ENCODE measurements at regions not wholly inside any gene's neighbourhood (a gene's known extent, or its start where the extent isn't known, plus 50 kb on each side); places are given as distances from the start of the nearest gene placed in this dataset.

DNA sequence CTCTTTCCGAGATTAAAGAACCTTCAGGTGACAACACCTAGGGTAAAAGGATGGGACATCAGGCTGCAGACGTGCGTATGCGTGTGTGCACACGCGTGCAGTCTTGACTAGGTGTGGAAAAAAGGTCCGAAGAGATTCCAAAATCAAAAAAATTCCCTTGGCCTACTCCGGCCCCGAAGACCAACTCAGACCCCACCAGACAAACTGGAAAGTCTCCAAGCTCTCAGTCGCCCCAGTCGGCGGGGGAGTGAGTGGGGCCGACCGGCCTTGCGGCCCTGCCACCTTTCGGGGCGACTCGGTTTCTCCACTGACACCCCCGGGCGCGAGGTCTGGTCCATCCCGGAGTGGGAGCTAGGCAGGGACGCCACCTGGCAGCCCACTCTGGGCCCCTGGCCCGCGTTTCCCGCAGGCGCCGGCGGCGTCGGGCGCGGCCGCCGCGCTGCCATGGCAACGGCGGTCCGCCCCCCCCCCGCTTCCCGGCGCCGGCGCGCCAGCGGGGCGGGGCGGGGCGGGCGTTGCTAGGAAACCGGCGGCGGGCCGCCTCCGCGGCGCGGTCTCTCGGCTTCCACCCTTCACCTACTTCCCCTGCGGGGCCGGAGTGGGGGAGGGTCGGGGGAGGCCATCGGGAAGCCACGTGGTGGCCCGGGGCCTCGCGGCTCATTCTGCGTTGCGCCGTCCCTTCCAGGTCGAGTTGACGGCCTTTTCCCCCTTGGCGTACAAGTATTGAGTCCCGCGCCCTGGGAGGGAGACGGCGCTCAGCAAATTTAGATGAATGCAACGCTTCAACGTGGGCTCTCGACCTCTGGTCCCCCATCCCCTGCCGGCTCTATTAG, 253.1 kb downstream of the EFCAB11 start:
- TF ChIP-seq, protein P1, sequence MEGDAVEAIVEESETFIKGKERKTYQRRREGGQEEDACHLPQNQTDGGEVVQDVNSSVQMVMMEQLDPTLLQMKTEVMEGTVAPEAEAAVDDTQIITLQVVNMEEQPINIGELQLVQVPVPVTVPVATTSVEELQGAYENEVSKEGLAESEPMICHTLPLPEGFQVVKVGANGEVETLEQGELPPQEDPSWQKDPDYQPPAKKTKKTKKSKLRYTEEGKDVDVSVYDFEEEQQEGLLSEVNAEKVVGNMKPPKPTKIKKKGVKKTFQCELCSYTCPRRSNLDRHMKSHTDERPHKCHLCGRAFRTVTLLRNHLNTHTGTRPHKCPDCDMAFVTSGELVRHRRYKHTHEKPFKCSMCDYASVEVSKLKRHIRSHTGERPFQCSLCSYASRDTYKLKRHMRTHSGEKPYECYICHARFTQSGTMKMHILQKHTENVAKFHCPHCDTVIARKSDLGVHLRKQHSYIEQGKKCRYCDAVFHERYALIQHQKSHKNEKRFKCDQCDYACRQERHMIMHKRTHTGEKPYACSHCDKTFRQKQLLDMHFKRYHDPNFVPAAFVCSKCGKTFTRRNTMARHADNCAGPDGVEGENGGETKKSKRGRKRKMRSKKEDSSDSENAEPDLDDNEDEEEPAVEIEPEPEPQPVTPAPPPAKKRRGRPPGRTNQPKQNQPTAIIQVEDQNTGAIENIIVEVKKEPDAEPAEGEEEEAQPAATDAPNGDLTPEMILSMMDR (IDR thresholded peaks at IDR 0.05): no peak
- no peak for TF ChIP-seq ZFX (IDR thresholded peaks at IDR 0.05; ENCODE audit: borderline replicate concordance)
